HepG2 (cell line): ENCODE measurements at regions not wholly inside any gene's neighbourhood (a gene's known extent, or its start where the extent isn't known, plus 50 kb on each side); places are given as distances from the start of the nearest gene placed in this dataset.

Experiments
- ATF3 ChIP-seq: sonication (generic); formaldehyde crosslinking; IDR thresholded peaks from 2 replicates; pipeline ENCODE4 v1.4.0; 2020; ENCODE audit warnings: missing genetic modification reagents
- MAFK ChIP-seq, 2 experiments: IDR thresholded peaks in 1 of 2; conservative IDR thresholded peaks in 1 of 2; 2 replicates each; pipeline ENCODE4 v1.6.1; 2011; ENCODE audit warnings: improper control_type of control experiment in 2 of 2, low read length in 2 of 2
- NR2C2 ChIP-seq: sonication (generic); formaldehyde crosslinking; IDR thresholded peaks from 2 replicates; pipeline ENCODE4 v1.4.0; 2020; ENCODE audit warnings: missing genetic modification reagents, mild to moderate bottlenecking, moderate library complexity, borderline replicate concordance
- SMARCE1 ChIP-seq: fragments of 450-650 bp; IDR thresholded peaks from 2 replicates; pipeline ENCODE4 v1.6.1; 2017; ENCODE audit warnings: borderline replicate concordance
- ZNF33B ChIP-seq: sonication (generic); formaldehyde crosslinking; IDR thresholded peaks from 2 replicates; pipeline ENCODE4 v1.5.1; 2020; ENCODE audit warnings: mild to moderate bottlenecking, missing genetic modification reagents
- ZNF558 ChIP-seq: sonication (generic); formaldehyde crosslinking; IDR thresholded peaks from 2 replicates; pipeline ENCODE4 v1.9.0; 2022; ENCODE audit warnings: mild to moderate bottlenecking, missing genetic modification reagents, borderline replicate concordance
- ZNF619 ChIP-seq: sonication (generic); formaldehyde crosslinking; IDR thresholded peaks from 2 replicates; pipeline ENCODE4 v1.4.0; 2020; ENCODE audit warnings: mild to moderate bottlenecking, missing genetic modification reagents

- TF ChIP-seq ZNF33B (CRISPR knock-in tag), result no peak
- no peak for TF ChIP-seq SMARCE1
- TF ChIP-seq MAFK (conservative IDR thresholded peaks at IDR 0.05 in 1 of 2, IDR thresholded peaks at IDR 0.05 in 1 of 2; ENCODE audit: low read length in 2 of 2), result no peak
- no peak for TF ChIP-seq ZNF619 (CRISPR knock-in tag)
- TF ChIP-seq ATF3 (CRISPR knock-in tag), result no peak
- no peak for TF ChIP-seq NR2C2 (CRISPR knock-in tag)
- TF ChIP-seq ZNF558 (CRISPR knock-in tag), result no peak
These were observed 834.5 kb upstream of the ID2 start for GRCh38 chr2:7847321-7847720.
